ENCODE measurements at regions not wholly inside any gene's neighbourhood (a gene's known extent, or its start where the extent isn't known, plus 50 kb on each side); places are given as distances from the start of the nearest gene placed in this dataset.

GRCh38 chr4:19425146-19425545 is 826.6 kb upstream of the SLIT2 start:
- TF ChIP-seq, protein P1, sequence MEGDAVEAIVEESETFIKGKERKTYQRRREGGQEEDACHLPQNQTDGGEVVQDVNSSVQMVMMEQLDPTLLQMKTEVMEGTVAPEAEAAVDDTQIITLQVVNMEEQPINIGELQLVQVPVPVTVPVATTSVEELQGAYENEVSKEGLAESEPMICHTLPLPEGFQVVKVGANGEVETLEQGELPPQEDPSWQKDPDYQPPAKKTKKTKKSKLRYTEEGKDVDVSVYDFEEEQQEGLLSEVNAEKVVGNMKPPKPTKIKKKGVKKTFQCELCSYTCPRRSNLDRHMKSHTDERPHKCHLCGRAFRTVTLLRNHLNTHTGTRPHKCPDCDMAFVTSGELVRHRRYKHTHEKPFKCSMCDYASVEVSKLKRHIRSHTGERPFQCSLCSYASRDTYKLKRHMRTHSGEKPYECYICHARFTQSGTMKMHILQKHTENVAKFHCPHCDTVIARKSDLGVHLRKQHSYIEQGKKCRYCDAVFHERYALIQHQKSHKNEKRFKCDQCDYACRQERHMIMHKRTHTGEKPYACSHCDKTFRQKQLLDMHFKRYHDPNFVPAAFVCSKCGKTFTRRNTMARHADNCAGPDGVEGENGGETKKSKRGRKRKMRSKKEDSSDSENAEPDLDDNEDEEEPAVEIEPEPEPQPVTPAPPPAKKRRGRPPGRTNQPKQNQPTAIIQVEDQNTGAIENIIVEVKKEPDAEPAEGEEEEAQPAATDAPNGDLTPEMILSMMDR (IDR thresholded peaks at IDR 0.05; ENCODE audit: insufficient read depth, low read length, missing control alignments), result no peak
- no peak for DNase-seq (ENCODE audit: low read depth, low spot score)
- ChIA-PET POLR2A (no interaction called here), CTCF (no interaction called here)
- H3K4me3 ChIP-seq (ENCODE audit: low read depth, low read length), result no peak overlapping the region

- ChIA-PET CTCF (no interaction called here), POLR2A (no interaction called here)
- no peak overlapping the region for H3K4me3 ChIP-seq (ENCODE audit: low read depth, low read length)
- TF ChIP-seq, protein P1 (IDR thresholded peaks at IDR 0.05; ENCODE audit: insufficient read depth, low read length, missing control alignments), result no peak
- DNase-seq (ENCODE audit: low read depth, low spot score), result no peak
Observed at GRCh38 chr4:19417256-19417655, 834.4 kb upstream of the SLIT2 start.

DNA sequence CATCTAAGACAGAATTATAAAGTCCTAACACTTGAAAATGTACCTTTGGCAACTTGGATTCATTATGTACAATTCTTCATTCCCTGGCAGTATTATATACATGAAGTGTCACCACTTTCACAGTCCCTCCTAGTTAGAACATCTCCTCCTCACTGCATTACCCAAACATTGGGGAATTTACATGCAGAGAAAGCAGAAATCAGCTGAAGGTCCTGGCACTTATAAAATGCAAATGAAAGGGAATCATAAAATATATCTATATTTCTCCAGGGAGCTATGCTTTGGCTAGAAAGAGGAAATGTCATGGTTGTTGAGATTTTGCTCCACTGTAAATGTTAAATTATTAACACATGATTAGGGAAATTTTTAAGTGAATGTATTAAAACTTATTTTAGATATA is 835.6 kb upstream of the SLIT2 start:
- CTCF ChIA-PET, result no interaction called here
- no peak overlapping the region for H3K4me3 ChIP-seq (ENCODE audit: low read depth, low read length)
- POLR2A ChIA-PET, result no interaction called here

DNA sequence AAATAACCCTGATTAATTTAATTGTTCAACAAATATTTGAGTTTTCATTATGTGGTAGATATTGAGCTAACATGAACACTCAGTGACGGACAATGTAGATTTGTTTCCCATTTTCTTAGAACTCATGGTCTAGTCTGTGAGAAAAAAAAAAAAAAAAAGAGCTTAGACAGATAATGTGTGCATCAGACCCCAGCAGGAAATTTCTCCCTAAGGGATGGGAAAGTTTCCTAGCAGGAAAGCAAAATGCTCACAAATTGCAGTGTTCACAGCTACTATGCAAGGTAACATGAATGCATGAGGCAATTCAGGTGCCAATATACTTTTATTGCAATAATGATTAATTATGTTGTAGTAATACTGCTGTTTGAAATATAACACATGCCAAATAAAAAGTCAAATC is 843.2 kb upstream of the SLIT2 start:
- no peak overlapping the region for H3K4me3 ChIP-seq (ENCODE audit: low read depth, low read length)
- ChIA-PET CTCF (no interaction called here), POLR2A (no interaction called here)
- DNase-seq (ENCODE audit: low read depth, low spot score), result no peak
- TF ChIP-seq, protein P1 (IDR thresholded peaks at IDR 0.05; ENCODE audit: insufficient read depth, low read length, missing control alignments), result no peak

More for the DNA sequence above, 835.6 kb upstream of the SLIT2 start:
- no peak for DNase-seq (ENCODE audit: low read depth, low spot score)
- TF ChIP-seq, protein P1 (IDR thresholded peaks at IDR 0.05; ENCODE audit: insufficient read depth, low read length, missing control alignments), result no peak

DNA sequence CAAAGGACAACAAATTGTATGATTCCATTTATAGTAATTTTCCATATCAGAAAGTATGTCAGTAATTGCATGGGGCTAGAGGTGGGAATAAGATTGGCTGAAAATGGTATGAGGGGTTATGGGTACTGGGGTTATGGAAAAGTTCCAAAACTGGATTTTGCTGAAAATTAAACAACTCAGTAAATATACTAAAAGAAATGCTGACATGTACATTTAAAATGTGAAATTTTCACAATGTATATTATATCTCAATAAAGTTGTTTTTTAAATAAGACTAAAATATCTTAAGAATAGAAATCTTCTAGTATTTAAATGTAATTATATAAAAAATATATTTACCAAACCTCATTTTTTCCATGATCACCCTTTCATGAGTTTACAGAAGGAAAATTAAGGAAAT is 844.9 kb upstream of the SLIT2 start:
- TF ChIP-seq, protein P1 (IDR thresholded peaks at IDR 0.05; ENCODE audit: insufficient read depth, low read length, missing control alignments), result no peak
- no peak for DNase-seq (ENCODE audit: low read depth, low spot score)
- ChIA-PET POLR2A (no interaction called here), CTCF (no interaction called here)
- no peak overlapping the region for H3K4me3 ChIP-seq (ENCODE audit: low read depth, low read length)

- POLR2A ChIA-PET, result no interaction called here
- TF ChIP-seq, protein P1 (IDR thresholded peaks at IDR 0.05; ENCODE audit: insufficient read depth, low read length, missing control alignments), result no peak
- CTCF ChIA-PET, result no interaction called here
Observed at GRCh38 chr4:19403786-19404370, 847.8 kb upstream of the SLIT2 start.

More at GRCh38 chr4:19403786-19404370, 847.8 kb upstream of the SLIT2 start:
- H3K4me3 ChIP-seq (ENCODE audit: low read depth, low read length), result no peak overlapping the region
- no peak for DNase-seq (ENCODE audit: low read depth, low spot score)

Data from AG04449 (cell line).